ENCODE measurements at regions not wholly inside any gene's neighbourhood (a gene's known extent, or its start where the extent isn't known, plus 50 kb on each side); places are given as distances from the start of the nearest gene placed in this dataset.

GRCh38 chr21:25422610-25423608 lies 184.4 kb downstream of the MRPL39 start:
- TF ChIP-seq CTCF (tag by site-specific recombination; IDR thresholded peaks at IDR 0.05): no peak
- TF ChIP-seq ZNF610 (tag by site-specific recombination; IDR thresholded peaks at IDR 0.05; ENCODE audit: borderline replicate concordance): no peak
- TF ChIP-seq GLI2 (tag by site-specific recombination; IDR thresholded peaks at IDR 0.05; ENCODE audit: borderline replicate concordance, low read depth): no peak
- TF ChIP-seq ZNF140 (tag by site-specific recombination; IDR thresholded peaks at IDR 0.05): no peak
- TF ChIP-seq ZFP69B (tag by site-specific recombination; IDR thresholded peaks at IDR 0.05): no peak
- TF ChIP-seq ZNF302 (tag by site-specific recombination; IDR thresholded peaks at IDR 0.05; ENCODE audit: low read depth): no peak
- TF ChIP-seq ZNF521 (tag by site-specific recombination; IDR thresholded peaks at IDR 0.05): no peak
- TF ChIP-seq EGR2 (tag by site-specific recombination; IDR thresholded peaks at IDR 0.05; ENCODE audit: low read depth): no peak
- no peak for TF ChIP-seq MYNN (tag by site-specific recombination; IDR thresholded peaks at IDR 0.05; ENCODE audit: borderline replicate concordance)

Data from HEK293 (cell line).